ENCODE measurements at regions not wholly inside any gene's neighbourhood (a gene's known extent, or its start where the extent isn't known, plus 50 kb on each side); places are given as distances from the start of the nearest gene placed in this dataset.

DNA sequence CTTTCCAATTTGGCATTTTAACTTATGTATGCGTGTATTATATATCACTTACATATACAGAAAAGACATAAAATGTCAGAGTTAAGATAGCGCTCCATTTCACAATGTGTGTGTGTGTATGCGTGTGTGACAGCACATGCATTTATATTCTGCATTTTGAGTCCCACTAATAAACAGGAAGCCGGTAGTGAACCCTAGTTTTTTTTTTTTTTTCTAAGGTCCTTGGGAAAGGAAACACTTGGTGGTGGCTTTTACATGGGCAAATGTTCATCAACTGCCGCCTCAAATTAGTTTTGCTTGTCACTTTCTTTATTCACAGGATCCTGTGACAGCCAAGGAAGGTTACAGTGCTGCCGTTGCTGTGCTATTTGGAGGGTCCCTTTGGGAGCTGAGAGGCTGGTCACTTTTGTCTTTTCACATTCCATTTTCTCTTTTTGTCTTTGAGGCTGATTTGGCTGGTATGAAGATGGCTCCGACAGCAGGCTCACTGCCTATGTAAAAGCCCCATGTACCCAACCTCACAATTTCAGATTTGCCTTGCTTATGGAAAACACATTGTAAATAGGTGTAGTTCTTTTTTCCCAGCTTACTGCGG, 298.9 kb downstream of the CSNK1G3 start:
- no peaks in the 10 kb centered on the region for H3K27me3 Mint-ChIP-seq
- no peak overlapping the region for H3K4me3 Mint-ChIP-seq
- ATAC-seq (ENCODE audit: low read depth) (no peak), DNase-seq (no peak)
- no peaks in the 10 kb centered on the region for H3K4me1 Mint-ChIP-seq
- H3K9me3 Mint-ChIP-seq: no peaks in the 10 kb centered on the region
- POLR2A ChIA-PET: no interaction called here
- no peak overlapping the region for H3K27ac Mint-ChIP-seq
- no peaks in the 10 kb centered on the region for H3K36me3 Mint-ChIP-seq

DNA sequence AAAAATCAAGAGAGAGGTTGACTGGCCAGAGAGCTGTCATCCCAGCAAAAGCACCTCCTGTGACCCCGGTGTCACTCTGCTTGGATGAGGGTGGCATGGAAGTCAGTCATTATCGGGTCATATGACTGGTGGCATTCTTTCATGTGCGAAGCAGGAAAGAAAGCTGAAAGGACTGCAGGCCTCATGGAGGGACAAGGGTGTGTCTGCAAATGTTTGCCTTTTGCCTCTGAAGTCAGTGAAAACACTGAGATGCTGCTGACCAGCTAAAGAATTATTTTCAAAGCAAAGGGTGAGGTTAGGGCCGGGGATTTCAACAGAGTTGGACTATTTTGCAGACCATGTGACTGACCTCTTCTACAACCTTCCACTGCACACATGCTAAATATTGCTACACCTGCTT, 298.3 kb downstream of the CSNK1G3 start:
- Mint-ChIP-seq H3K9me3 (no peaks in the 10 kb centered on the region), H3K4me3 (no peak overlapping the region), H3K27me3 (no peaks in the 10 kb centered on the region), H3K4me1 (no peaks in the 10 kb centered on the region), H3K36me3 (no peaks in the 10 kb centered on the region), H3K27ac (no peak overlapping the region)
- DNase-seq (no peak), ATAC-seq (ENCODE audit: low read depth) (no peak)
- POLR2A ChIA-PET: no interaction called here

DNA sequence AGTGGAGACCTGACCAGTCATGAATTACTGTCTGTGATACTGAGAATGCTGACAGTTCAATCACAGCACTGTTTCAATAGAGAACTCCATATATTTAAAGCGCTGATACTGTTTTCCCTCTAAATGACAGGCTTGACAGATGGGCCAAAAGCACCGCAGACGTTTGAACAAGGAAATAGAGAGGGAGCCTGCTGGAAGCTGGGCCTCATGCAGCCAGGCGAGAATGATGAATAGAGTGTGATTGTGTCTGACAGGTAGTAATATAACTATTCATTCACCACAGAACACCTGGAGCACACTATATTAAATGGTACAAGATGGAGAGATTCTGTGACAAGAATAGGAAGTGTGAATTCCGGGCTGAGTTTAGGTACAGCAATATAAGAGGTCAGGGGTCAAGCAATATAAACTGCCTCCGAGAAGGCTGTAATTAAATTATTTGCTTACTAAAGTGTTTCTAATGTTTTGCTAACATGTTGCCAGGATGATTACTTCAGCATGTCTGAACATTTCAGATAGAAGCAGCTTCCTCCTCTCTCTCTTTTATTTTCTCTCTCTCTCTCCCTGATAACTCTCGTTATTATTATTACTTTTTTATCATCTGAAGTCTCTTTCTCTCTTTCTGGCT, 297.7 kb downstream of the CSNK1G3 start:
- no peak for ATAC-seq (ENCODE audit: low read depth)
- no peaks in the 10 kb centered on the region for H3K27me3 Mint-ChIP-seq
- H3K9me3 Mint-ChIP-seq: no peaks in the 10 kb centered on the region
- no peaks in the 10 kb centered on the region for H3K36me3 Mint-ChIP-seq
- H3K27ac Mint-ChIP-seq: no peak overlapping the region
- POLR2A ChIA-PET: no interaction called here
- H3K4me1 Mint-ChIP-seq: no peaks in the 10 kb centered on the region
- DNase-seq: no peak
- H3K4me3 Mint-ChIP-seq: no peak overlapping the region

DNA sequence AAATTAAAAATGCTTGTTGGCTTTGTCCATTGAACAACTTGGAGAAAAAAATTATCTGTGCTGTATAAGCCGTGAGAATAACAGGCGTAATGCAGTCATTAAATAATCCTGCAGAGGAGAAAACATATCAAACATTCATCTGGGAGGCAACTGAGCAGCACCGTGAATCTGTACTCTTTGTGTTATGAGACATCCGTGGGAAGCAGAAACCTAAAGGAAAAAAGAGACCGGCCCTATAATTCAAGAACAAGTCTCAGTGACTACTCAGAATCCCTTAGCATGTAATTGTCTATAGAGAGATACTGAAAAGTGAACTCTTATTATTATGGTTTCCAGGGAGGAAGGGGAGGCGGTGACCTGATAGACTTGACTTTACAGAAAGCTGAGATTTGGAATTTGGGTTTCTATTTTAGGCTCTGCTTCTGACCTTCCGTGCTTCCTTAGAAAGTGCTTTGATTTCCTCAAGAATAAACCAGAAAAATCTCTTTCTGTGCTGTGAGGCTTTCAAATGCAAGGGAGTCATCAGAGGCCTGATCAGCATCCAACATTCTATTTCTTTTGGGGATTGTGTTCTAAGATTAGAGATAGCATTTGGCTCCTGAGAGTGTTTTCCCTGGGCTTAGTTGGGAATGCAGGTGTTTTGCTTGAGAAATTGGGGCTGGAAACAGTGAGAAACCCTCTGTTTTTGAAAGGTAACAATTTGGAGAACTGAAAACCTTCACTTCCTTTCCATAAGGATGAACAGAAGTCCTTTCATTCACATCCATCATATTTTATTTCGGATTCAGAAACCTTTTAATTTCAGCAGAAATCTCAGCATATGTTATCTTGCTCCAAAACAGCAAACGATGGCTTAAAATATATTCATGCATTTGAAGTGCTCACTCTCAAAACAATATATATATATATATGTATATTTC, 296.7 kb downstream of the CSNK1G3 start:
- H3K27me3 Mint-ChIP-seq: no peaks in the 10 kb centered on the region
- POLR2A ChIA-PET: no interaction called here
- H3K27ac Mint-ChIP-seq: no peak overlapping the region
- ATAC-seq (ENCODE audit: low read depth): no peak
- no peak overlapping the region for H3K4me3 Mint-ChIP-seq
- no peak for DNase-seq
- no peaks in the 10 kb centered on the region for H3K4me1 Mint-ChIP-seq
- no peaks in the 10 kb centered on the region for H3K36me3 Mint-ChIP-seq
- H3K9me3 Mint-ChIP-seq: no peaks in the 10 kb centered on the region

DNA sequence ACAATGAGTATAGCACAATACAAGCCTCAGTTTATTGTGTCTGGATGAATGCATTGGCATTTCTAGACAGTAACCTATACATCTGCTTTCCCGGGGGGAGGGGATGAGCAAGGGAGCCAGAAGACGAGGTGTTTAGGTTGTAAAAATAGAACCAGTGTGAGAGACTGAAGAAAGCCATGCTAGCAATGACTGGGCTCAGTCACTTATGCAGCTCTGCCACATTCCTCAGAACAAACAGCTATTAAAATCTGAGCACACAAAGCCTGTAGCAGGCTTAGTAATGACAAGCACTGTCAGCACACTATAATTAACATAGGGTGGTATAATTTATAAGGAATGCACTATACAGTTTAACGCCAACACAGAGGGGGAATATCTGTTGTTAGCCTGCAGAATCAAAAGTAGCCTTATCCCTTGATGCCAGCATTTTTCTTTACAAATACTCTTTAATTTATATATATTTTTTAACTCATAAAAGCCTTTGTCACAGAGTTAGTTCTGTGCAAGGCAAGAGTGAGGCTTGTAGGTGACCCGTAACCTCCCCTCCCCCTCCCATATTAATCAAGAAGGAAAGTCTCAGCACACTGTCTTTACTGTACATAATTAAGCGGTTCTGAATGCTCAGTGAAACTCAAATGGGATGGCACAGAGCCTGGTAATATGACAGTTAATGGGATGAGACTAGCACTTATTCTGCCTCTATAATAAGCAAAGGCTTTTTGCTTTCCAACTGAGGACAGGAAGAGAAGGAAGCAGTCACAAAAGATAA, 295.4 kb downstream of the CSNK1G3 start:
- ATAC-seq (ENCODE audit: low read depth) (no peak), DNase-seq (no peak)
- H3K4me3 Mint-ChIP-seq: no peak overlapping the region
- H3K27me3 Mint-ChIP-seq: no peaks in the 10 kb centered on the region
- no peak overlapping the region for H3K27ac Mint-ChIP-seq
- no peaks in the 10 kb centered on the region for H3K4me1 Mint-ChIP-seq
- POLR2A ChIA-PET: no interaction called here
- H3K9me3 Mint-ChIP-seq: no peaks in the 10 kb centered on the region
- no peaks in the 10 kb centered on the region for H3K36me3 Mint-ChIP-seq

DNA sequence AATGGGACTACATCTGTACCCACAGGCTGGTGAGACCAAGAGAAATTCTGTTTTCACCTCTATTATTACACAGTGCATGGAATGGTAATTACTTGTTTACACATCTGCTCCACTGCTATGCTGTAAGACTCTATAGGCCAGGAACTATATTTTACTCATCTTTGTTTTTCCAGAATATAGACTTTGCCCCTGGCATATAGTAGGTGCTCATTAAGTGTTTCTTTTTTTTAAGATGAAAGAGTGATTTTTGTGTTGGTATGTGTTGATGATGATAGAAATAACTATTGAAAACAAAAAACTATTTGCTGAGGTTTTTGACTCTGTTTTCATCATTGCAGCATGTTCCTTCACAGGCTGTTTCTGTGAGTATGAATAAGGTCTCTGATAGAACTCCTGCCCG, 294.7 kb downstream of the CSNK1G3 start:
- Mint-ChIP-seq H3K36me3 (no peaks in the 10 kb centered on the region), H3K27ac (no peak overlapping the region), H3K9me3 (no peaks in the 10 kb centered on the region), H3K4me1 (no peaks in the 10 kb centered on the region), H3K4me3 (no peak overlapping the region), H3K27me3 (no peaks in the 10 kb centered on the region)
- POLR2A ChIA-PET: no interaction called here
- DNase-seq: no peak
- ATAC-seq (ENCODE audit: low read depth): no peak

DNA sequence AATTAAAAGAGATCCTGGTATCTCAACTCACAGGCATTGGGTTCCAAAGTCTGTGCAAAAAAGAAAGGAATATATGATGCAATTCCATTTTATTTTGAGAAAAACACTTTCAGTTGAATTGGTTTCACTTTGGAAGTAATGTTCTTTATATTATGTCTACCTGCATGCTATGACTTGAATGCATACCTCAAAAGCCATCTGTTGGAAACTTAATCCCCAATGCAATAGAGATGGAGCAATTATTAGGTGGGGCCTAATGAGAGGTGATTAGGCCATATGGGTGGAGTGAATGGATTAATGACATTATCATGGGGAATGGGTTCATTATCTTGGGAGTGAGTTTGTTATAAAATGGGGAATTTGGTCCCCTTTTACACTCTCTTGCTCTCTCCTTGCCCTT, 293.3 kb downstream of the CSNK1G3 start:
- Mint-ChIP-seq H3K9me3 (no peaks in the 10 kb centered on the region), H3K4me1 (no peaks in the 10 kb centered on the region), H3K27me3 (no peaks in the 10 kb centered on the region), H3K36me3 (no peaks in the 10 kb centered on the region), H3K27ac (no peak overlapping the region), H3K4me3 (no peak overlapping the region)
- no peak for DNase-seq
- no peak for ATAC-seq (ENCODE audit: low read depth)
- POLR2A ChIA-PET: no interaction called here

DNA sequence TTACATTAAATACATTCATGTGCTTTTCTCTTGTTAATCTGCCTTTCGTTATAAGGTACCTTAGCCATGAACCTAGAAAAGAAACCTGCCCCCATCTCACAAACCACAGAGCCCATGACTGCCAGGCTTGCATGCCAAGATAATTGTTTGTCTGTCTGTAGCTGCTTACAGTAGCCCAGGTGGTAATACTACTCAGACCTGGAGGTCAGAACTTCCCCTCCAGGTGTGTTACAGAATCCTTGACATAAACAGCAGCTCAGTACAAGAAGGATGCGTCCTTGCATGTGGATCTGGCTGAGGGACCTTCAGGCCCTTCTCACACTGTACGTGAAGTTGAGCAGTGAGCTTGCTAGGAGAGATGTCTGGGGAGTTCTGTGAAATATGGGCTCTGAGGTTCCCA, 291.4 kb downstream of the CSNK1G3 start:
- Mint-ChIP-seq H3K9me3 (no peaks in the 10 kb centered on the region), H3K4me1 (no peaks in the 10 kb centered on the region), H3K27me3 (no peaks in the 10 kb centered on the region), H3K27ac (no peak overlapping the region), H3K36me3 (no peaks in the 10 kb centered on the region), H3K4me3 (no peak overlapping the region)
- DNase-seq (no peak), ATAC-seq (ENCODE audit: low read depth) (no peak)
- POLR2A ChIA-PET: no interaction called here

DNA sequence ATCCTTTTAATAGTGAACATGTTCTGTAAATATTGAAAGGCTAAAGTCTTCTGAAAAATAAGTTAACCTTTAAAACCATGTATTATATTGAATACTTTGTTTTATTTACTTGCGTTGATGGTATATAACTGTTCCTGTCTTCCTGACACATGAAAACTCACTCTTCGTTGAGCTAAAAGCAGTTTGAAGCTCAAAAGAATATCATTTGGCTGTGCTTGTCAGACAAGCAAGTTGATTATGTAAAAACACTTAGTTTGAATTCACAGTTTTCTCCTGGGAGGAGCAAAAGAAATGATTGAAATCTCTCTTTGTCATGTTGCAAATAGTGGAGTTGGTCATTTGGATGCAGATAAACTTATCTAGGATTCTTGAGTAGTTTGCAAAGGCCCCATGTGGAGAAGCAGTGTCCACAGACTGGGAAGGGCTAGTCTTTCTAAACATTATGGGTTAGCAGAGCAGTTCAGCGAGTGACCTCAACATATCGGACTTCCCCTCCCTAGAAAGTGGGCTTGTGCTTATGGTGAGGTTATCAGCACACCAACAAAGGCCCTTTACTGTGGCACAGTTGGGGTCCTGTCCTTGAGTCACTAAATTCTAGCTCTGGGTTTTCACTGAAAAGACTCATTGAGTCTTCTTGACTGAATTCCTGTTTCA, 290.4 kb downstream of the CSNK1G3 start:
- no peak overlapping the region for H3K27ac Mint-ChIP-seq
- POLR2A ChIA-PET: no interaction called here
- no peak for DNase-seq
- no peak for ATAC-seq (ENCODE audit: low read depth)
- H3K4me1 Mint-ChIP-seq: no peaks in the 10 kb centered on the region
- H3K36me3 Mint-ChIP-seq: no peaks in the 10 kb centered on the region
- H3K9me3 Mint-ChIP-seq: no peaks in the 10 kb centered on the region
- no peak overlapping the region for H3K4me3 Mint-ChIP-seq
- no peaks in the 10 kb centered on the region for H3K27me3 Mint-ChIP-seq

DNA sequence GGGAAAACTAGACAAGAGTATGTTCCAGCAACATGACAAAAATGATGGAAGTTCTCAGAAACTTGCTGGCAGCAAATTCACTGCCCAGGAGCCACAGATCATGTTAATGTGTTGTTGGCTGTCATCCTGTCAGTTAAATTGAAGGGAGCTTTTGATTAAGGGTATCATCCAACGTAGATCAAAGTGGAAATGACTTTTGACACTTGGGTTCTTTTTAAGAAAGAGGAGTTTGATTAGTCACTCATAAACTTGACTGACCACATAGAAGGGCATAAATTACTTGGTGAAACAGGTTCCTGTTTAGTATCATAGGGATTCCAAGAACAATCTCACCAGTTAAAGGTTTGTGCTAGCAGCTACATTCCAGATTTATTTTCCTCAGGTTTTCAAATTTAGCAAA, 288.7 kb downstream of the CSNK1G3 start:
- Mint-ChIP-seq H3K4me3 (no peak overlapping the region), H3K36me3 (no peaks in the 10 kb centered on the region), H3K4me1 (no peaks in the 10 kb centered on the region), H3K27me3 (no peaks in the 10 kb centered on the region), H3K27ac (no peak overlapping the region), H3K9me3 (no peaks in the 10 kb centered on the region)
- POLR2A ChIA-PET: no interaction called here
- DNase-seq (no peak), ATAC-seq (ENCODE audit: low read depth) (no peak)

DNA sequence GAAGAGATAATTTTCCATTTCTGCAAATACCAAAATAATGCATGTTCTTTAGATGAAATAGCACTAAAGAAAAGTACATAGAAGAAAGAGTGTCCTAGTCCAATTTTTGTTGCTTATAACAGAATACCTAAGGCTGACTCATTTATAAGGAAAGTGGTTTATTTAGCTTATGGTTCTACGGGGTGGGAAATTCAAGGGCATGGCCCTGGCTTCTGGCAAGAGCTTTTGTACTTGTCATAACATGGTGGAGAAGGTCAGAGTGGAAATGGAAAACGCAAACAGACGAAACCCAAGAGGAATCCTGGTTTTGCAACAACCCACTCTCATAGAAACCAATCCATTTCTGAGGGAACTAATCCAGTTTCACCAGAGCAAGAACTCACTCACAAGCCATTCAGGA, 283.7 kb downstream of the CSNK1G3 start:
- POLR2A ChIA-PET: no interaction called here
- no peak overlapping the region for H3K27ac Mint-ChIP-seq
- H3K4me1 Mint-ChIP-seq: no peaks in the 10 kb centered on the region
- no peaks in the 10 kb centered on the region for H3K27me3 Mint-ChIP-seq
- H3K36me3 Mint-ChIP-seq: no peaks in the 10 kb centered on the region
- no peaks in the 10 kb centered on the region for H3K9me3 Mint-ChIP-seq
- ATAC-seq (ENCODE audit: low read depth) (no peak), DNase-seq (no peak)
- H3K4me3 Mint-ChIP-seq: no peak overlapping the region

DNA sequence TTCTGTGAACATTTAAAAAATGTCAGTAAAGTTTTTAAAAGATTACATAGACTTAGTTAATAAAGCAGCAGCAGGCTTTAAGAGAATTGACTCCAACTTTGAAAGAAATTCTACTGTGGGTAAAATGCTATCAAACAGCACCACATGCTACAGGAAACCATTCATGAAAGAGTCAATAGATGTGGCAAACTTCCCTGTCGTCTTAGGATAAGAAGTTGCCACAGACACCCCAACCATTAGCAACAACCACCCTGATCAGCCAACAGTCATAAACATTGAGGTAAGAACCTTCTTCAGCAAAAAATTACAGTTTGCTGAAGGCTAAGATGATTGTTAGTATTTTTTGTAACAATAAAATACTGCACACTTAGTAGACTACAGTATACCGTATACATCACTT, 278.2 kb downstream of the CSNK1G3 start:
- Mint-ChIP-seq H3K36me3 (no peaks in the 10 kb centered on the region), H3K27me3 (no peaks in the 10 kb centered on the region), H3K4me3 (no peak overlapping the region), H3K27ac (no peak overlapping the region), H3K9me3 (peaks cover 4% of the 10 kb centered on the region), H3K4me1 (no peaks in the 10 kb centered on the region)
- no peak for ATAC-seq (ENCODE audit: low read depth)
- DNase-seq: no peak
- POLR2A ChIA-PET: no interaction called here

DNA sequence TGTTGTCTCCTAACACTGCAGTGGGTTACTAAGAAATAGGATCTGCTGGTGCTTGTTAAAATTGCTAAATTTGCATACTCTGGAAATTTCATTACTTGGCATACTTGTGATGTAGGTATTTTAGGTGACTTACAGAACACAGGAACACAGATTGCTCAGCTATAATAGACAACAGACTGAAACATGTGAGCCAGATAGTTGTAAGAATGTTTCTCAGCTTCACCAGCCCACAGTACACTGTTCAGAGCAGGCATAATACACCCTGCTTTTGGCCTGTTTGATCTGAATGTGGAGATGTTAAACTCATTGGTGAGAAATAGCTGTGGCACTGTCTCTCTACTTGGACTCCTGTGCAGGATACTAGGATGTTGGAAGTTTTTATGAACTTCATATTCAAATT, 275.7 kb downstream of the CSNK1G3 start:
- H3K4me3 Mint-ChIP-seq: no peak overlapping the region

More for the DNA sequence above, 275.7 kb downstream of the CSNK1G3 start:
- DNase-seq: no peak
- Mint-ChIP-seq H3K4me1 (no peaks in the 10 kb centered on the region), H3K36me3 (no peaks in the 10 kb centered on the region), H3K27me3 (no peaks in the 10 kb centered on the region), H3K9me3 (peaks cover 4% of the 10 kb centered on the region), H3K27ac (no peak overlapping the region)
- ATAC-seq (ENCODE audit: low read depth): no peak
- POLR2A ChIA-PET: no interaction called here

Data from activated naive CD8-positive, alpha-beta T cell treated with anti-CD3 and anti-CD28 coated beads, Interleukin-2, amount 10 ng/mL, durations not matched to agents 7 days and 5 days (primary cell).